Erythroblast (primary cell): ENCODE measurements at regions not wholly inside any gene's neighbourhood (a gene's known extent, or its start where the extent isn't known, plus 50 kb on each side); places are given as distances from the start of the nearest gene placed in this dataset.

Experiments
- DNase-seq, 2 experiments: peaks; one replicate each; lab custom pipeline; 2025; lab: John Stamatoyannopoulos, UW
- GATA1 ChIP-seq: IDR thresholded peaks from 2 replicates; pipeline ENCODE4 v1.6.1; 2011; ENCODE audit warnings: low read depth, mild to moderate bottlenecking, control low read depth, low read length, moderate library complexity
- POLR2A ChIP-seq: IDR thresholded peaks from 2 replicates; pipeline ENCODE4 v1.6.1; 2011; ENCODE audit warnings: mild to moderate bottlenecking, low read length

DNA sequence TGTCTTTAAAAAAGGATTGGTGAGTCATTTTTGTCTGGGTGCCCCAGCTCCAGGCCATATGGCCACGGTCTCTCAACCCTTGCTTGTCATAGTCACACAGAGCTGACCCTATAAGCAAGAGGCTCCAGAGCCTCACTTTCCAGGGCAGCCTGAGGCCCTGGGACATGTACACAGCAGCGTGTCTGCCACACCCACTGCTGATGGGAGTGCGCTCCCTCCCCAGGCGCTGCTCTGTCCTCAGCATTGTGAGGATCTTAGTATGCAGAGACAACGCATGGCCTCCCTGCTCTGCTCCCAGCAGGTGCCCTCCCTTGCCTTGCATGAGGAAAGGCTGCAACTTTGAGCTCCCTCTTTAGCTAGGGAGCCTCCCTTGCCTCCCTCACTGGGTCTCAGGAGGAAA, 80.8 kb upstream of the CRHR1 start:
- DNase-seq: no peak
- TF ChIP-seq POLR2A (no peak), GATA1 (no peak)

DNA sequence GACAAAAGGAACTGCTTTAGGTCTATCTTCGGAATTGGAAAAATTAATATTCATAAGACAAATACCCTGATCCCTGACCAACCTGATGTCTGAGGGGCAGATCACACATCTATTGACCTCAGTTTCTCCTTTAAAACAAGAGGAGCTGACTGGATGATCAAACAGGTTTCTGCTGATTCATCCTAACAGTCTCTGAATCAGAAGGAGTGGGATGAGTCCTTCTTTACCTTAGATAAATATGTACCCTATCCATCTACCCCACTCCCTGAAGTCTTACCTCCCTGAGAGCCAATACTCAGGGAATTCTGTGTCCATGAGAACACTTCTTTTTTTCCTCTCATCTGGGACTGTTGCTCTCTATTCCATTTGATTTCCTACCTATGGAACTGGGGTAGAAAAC, 80.3 kb upstream of the CRHR1 start:
- DNase-seq: no peak

DNA sequence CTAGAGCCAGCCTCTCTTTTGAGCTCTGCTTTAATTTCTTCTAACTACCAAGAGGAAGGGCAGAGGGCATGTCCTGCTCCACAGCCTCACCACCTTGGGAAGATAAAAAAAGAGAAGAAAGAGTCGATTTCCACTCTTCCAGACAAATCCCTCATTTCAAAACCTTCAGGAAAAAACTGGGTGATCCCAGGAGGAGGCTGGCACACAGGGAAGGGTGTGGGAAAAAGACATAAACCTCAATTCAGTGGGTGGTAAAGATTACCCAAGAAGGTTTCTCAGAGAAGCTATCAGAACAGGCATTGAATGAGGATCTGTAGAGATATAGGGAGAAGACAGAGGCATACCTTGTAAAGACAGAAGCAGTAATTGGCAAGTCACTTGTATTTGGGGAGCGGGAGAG, 79.9 kb upstream of the CRHR1 start:
- DNase-seq: no peak
- no peak for TF ChIP-seq POLR2A
- TF ChIP-seq GATA1: no peak

More for the DNA sequence above, 80.3 kb upstream of the CRHR1 start:
- TF ChIP-seq POLR2A: no peak
- TF ChIP-seq GATA1: no peak

DNA sequence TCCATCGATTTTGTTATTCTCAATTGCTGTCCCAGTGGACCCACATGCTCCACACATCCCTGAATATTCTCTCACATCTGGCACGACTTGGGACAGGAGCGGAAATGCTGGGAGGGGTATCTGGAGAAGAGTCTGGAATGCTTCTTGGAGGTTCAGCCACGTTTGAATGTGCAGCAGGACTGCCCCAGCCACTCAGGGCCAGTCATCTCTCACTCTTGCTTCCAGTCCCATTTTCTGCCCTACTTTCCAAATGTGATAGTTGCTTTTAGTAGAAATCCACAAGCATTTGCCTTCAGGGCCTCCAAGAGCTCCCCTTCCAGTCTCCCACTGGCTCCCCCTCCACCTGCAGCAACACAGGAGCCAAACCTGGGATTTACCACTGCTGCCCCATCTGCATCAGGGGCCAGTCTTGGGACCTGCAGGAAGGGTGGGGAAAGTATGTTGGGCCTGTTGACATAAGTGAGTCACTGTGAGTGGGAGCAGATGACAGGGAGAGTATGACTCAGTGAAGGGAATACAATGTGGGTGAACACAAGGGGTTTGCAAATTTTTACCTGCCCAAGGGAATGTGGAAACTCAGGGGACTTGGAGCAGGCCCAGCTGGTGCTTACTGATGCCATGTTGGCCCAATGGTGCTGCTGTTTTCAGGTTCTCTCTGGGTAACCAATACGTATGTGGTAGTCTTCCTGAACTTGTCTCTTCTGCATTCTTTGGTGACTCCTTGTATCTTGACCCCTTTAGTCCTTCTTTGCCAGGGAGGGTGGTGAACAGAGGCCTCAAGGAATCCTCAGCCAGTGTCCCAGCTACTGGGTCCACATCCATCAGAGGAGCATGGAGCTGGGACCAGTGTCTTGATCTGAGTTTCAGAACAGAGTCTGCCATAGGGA, 78.8 kb upstream of the CRHR1 start:
- TF ChIP-seq GATA1 (no peak), POLR2A (no peak)
- DNase-seq: no peak

DNA sequence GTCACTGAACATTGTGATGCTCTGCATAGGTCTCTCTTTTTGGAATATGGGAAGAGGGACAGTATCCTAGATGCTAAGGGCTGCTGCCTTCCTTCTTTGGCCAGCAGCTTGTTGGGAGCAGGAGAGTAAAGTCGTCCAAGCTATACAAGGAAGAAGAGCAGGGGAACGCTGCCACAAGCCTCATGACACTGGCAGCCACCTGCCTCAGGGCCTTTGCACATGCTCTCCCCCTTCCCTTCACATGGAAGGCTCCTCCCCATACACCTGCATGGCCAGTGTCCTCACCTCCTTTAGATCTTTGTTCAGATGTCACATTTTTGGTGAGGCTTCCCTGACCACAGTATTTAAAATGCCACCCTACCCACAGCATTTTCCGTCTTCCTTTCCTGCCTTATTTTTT, 78.1 kb upstream of the CRHR1 start:
- no peak for DNase-seq
- TF ChIP-seq GATA1: no peak
- no peak for TF ChIP-seq POLR2A

DNA sequence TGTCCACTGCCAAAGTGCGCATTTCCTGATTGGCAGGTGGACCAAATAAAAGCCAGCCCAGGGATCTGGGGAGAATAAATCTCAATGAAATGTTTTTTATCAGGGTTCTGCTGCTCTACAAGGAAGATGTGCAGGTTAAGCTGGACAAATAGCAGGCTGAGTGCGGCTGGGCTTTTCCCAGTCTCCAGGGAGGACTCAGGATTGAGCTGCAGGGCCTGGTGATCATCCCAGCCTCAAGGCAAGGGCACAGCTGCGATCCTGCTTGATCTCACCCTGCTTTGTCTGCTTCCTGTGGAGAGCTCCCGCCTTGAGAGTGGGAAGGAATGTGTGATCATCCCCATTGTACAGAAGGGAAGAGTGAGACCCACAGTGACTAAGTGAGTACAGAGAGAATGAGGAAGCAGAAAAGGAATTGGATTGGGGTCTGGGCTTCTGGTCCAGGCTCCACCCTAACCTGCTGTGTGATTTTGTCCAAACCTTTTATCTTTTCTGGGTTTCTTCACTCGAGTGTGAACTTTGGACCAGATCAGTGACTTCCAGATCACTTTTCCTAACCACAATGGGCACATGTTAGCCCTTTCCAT, 75.3 kb upstream of the CRHR1 start:
- TF ChIP-seq POLR2A (no peak), GATA1 (no peak)
- DNase-seq: no peak

DNA sequence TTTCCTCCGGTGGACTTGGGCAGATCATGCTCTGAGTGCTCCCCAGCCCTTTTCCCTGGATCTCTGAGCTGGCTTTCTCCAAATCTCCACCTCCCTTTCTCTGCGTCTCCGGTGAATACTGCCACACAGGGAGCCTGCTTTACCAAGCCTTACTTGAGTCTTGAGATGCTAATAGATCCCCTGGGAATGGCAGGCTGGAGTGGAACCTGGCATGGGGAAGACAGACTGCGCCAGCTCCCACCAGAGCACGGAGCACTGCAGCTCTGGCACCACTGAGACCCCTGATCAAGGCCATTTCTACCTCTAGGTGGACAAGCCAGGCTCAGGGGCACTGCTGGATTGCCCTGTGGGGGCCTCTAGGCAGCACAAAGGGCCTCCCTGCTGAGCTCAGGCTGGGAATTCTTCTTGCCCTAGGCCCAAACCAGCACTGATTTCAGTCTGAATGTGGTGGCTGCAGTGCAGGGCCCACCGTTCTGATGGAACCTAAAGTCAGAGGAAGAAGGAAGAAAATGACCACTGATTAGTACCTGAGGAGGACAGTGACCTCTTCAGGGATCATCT, 74.3 kb upstream of the CRHR1 start:
- no peak for DNase-seq

DNA sequence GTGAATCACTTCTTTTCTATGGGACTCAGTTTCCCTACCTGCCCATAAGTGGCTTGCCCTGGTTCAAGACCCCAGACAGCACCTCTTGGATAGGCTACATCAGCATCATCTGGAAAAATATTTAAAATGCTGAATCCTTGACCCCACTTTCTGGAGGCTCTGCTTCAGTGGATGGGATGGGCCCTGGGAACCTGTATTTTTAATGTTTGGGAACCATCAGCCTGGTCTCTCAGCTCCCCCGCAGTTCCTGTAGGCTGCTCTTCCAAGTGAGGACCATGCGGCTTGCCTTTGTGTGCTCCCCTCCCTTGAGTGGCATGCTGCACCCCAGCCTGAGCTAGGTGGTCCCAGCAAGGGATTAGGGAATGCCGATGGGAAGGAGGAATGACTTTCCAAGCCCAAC, 68.3 kb upstream of the CRHR1 start:
- DNase-seq: no peak
- TF ChIP-seq POLR2A: no peak
- TF ChIP-seq GATA1: no peak

More for the DNA sequence above, 74.3 kb upstream of the CRHR1 start:
- TF ChIP-seq POLR2A (no peak), GATA1 (no peak)

DNA sequence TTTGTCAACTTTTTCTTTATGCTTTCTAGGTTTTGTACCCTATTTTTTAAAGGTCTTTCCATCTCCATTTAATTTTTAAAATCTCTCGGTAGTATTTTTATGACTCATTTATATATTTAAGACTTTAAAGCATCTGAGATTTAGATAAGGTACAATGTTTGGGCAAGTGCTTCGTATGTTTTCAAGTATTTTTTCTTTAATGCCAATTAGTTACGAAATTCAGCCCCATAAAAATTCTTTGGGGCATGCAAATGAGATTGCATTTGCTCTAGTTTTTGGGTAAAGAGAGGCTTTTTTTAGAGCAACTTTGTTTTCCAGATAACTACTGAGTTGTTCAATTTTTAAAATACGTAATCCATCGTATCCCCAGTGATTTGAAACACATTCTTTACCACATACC, 65.3 kb upstream of the CRHR1 start:
- no peak for DNase-seq

DNA sequence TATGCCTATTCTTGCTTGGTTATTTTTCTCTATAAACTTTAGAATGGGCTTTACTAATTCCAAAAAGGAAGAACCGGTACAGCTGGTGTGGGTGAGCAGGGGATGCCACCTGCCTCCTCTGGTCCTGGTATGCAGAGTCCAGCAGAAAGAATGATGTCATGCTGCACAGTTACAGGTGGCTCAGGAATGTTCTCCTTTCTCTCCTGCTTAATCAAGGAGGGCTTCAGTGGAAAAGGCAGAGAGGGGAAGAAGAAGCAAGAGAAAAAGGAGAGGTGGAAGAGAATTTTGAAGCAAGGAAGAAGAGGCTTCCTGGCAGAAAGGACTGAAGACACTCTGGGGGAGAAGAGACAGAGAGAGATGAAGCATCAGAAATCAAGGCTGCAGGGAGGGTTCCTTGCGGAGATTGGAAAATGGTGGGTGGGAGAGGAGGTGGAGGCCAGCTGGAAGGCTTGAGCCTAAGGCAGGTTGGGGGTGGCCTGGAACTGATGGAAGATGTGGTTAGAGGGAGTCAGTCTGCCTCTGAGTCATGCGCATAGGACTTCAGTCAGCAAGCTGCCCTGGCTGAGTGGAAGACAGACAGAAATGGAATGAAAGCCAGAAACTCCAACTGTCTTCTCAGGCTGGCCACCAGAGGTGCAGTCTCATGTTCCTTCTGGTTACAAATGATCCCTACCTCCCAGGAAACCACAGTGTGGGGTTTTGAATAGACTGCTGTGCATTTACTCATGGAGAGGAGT, 64.6 kb upstream of the CRHR1 start:
- no peak for DNase-seq

More for the DNA sequence above, 65.3 kb upstream of the CRHR1 start:
- TF ChIP-seq POLR2A: no peak

DNA sequence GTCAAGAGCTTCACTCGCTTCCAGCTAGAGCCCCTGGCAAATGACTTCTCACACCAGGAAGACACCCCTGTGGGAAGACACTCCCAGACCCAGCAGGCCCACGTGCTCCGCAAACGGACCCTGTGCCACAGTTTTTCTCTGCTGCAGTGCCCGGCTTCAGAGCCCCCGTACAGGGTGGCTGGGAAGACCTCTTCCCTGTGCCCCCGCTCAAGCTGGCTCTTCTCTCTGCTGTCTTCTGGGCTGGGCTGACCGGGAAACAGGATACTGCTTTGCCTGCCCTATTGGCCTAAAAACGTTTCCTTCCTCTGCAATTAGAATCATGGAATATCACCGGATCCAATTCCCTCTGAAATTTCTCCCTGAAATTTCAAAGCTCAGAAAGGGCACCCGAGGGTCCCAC, 63.7 kb upstream of the CRHR1 start:
- DNase-seq: no peak
- TF ChIP-seq GATA1 (no peak), POLR2A (no peak)

More for the DNA sequence above, 64.6 kb upstream of the CRHR1 start:
- no peak for TF ChIP-seq POLR2A
- TF ChIP-seq GATA1: no peak

DNA sequence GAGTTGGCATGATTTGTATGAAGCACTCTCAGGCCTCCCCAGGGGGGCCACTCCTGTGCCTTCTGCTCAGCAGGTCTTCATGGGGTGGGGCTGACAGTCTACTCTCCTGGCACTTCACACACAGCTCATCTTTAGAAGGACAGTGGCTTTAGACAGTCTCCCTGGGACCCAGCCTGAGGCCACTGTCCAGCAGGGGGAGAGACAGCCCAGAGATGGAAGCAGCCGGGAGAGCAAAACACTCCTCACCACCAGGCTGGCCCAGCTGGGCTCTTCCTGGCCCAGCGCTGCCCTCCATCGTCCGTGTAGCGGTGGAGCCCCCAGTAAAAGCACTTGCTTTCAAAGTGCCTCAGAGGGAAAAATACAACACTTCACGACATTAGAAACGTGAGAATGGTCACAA, 62.0 kb upstream of the CRHR1 start:
- TF ChIP-seq POLR2A (no peak), GATA1 (no peak)
- no peak for DNase-seq

DNA sequence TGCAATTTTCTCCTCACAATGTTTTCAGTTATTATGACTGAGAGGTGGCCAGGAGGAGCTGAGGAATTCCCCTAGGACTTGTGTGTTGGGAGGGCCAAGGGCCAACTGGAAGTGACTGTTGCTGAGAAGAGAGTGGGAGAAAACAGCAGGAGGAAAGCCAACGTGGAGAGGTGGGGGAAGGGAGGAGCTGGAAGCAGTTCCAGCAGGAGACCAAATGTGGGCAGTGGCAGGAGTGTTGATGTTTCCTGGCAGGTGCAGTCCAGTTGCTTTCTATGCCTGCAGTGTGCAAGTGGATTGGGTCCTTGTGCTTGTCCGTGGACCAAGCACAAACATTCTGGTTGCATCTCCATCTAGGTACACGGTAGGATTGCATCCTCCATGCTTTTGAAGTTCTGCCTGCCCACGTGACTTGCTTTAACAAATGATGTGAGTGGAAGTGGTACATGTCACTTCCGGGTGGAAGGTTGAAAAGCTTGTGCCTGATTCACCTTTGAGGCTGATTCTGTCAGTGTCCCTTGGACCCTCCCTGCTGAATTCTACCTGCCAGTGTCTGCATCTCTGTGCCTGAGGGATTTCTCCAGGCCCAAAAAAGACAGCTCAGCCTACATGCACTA, 54.7 kb upstream of the CRHR1 start:
- no peak for DNase-seq
- TF ChIP-seq POLR2A: no peak
- TF ChIP-seq GATA1: no peak

DNA sequence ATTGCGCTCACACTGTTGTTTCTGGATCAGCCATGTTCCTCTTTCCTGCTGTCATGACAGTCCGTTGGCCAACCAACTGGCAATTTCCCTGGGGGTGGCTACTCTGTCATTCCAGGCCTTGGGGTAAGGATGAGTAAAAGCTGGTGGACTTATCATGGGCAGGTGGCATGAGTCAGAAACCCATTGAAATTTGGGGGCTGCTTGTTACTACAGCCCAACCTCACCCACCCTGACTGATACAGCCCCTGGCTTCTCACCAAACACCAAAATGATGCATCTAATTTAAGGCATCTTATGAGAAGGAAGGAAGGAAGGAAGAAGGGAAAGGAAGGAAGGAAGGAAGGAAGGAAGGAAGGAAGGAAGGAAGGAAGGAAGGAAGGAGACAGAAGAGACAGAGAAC, 53.9 kb upstream of the CRHR1 start:
- no peak for TF ChIP-seq POLR2A
- TF ChIP-seq GATA1: no peak
- DNase-seq: no peak
